HUES6 (cell line): ENCODE measurements at regions not wholly inside any gene's neighbourhood (a gene's known extent, or its start where the extent isn't known, plus 50 kb on each side); places are given as distances from the start of the nearest gene placed in this dataset.
"Not testable (repeated sequence)": the region's sequence is repeated elsewhere in the genome, so short reads cannot be mapped to it uniquely, and the experiment has no call there.

Experiments used
- H3K27ac ChIP-seq: 2 replicates; pipeline ENCODE4 v1.7.0; 2013; ENCODE audit warnings: low read depth, mild to moderate bottlenecking, low read length, inconsistent platforms
- H3K27me3 ChIP-seq: 2 replicates; pipeline ENCODE4 v1.6.1; 2013; ENCODE audit warnings: low read length; ENCODE audit not compliant: control insufficient read depth, insufficient read depth
- H3K36me3 ChIP-seq: 2 replicates; pipeline ENCODE4 v1.6.1; 2013; ENCODE audit warnings: low read length; ENCODE audit not compliant: control insufficient read depth, insufficient read depth
- H3K4me1 ChIP-seq: 2 replicates; pipeline ENCODE4 v1.6.1; 2013; ENCODE audit warnings: low read length; ENCODE audit not compliant: control insufficient read depth, insufficient read depth
- H3K4me3 ChIP-seq: 2 replicates; pipeline ENCODE4 v1.5.1; 2013; ENCODE audit warnings: low read depth, low read length
- H3K9ac ChIP-seq: one replicate; pipeline ENCODE4 v1.6.1; 2013; ENCODE audit warnings: mild to moderate bottlenecking, low read length
- H3K9me3 ChIP-seq: 2 replicates; pipeline ENCODE4 v1.6.1; 2013; ENCODE audit warnings: low read depth, low read length; ENCODE audit not compliant: control insufficient read depth, insufficient read depth

- not testable (repeated sequence) for H3K27ac ChIP-seq
These were observed 1154.5 kb upstream of the ACO1 start for GRCh38 chr9:31229976-31230375.

GRCh38 chr9:31232485-31232884 is 1152.0 kb upstream of the ACO1 start:
- Histone ChIP-seq H3K27me3 (no peaks in the 10 kb centered on the region), H3K4me3 (no peak overlapping the region), H3K27ac (no peak overlapping the region), H3K4me1 (no peaks in the 10 kb centered on the region), H3K36me3 (no peaks in the 10 kb centered on the region; the same call in 1 of the 2 replicates), H3K9me3 (peaks cover 12% of the 10 kb centered on the region), H3K9ac (no peak overlapping the region)

More at GRCh38 chr9:31229976-31230375, 1154.5 kb upstream of the ACO1 start:
- not testable (repeated sequence) for H3K4me3 ChIP-seq, H3K9ac ChIP-seq, H3K36me3 ChIP-seq, H3K27me3 ChIP-seq, H3K4me1 ChIP-seq
- peaks cover 12% of the 10 kb centered on the region for H3K9me3 ChIP-seq

GRCh38 chr9:31236344-31236743 is 1148.1 kb upstream of the ACO1 start:
- Histone ChIP-seq H3K27ac (no peak overlapping the region), H3K4me1 (no peaks in the 10 kb centered on the region), H3K27me3 (no peaks in the 10 kb centered on the region)

GRCh38 chr9:31243386-31243785 is 1141.1 kb upstream of the ACO1 start:
- no peak overlapping the region for H3K27ac ChIP-seq
- no peaks in the 10 kb centered on the region for H3K36me3 ChIP-seq
- no peaks in the 10 kb centered on the region for H3K4me1 ChIP-seq
- no peaks in the 10 kb centered on the region for H3K9me3 ChIP-seq
- H3K9ac ChIP-seq = no peak overlapping the region
- H3K4me3 ChIP-seq = no peak overlapping the region
- no peaks in the 10 kb centered on the region for H3K27me3 ChIP-seq

More at GRCh38 chr9:31236344-31236743, 1148.1 kb upstream of the ACO1 start:
- H3K4me3 ChIP-seq = no peak overlapping the region
- H3K9me3 ChIP-seq = no peaks in the 10 kb centered on the region
- H3K9ac ChIP-seq = no peak overlapping the region
- no peaks in the 10 kb centered on the region for H3K36me3 ChIP-seq

- H3K4me3 ChIP-seq = no peak overlapping the region
- H3K27me3 ChIP-seq = no peaks in the 10 kb centered on the region
- no peak overlapping the region for H3K27ac ChIP-seq
- no peaks in the 10 kb centered on the region for H3K9me3 ChIP-seq
- H3K9ac ChIP-seq = no peak overlapping the region
- H3K36me3 ChIP-seq = no peaks in the 10 kb centered on the region
- no peaks in the 10 kb centered on the region for H3K4me1 ChIP-seq
These were observed 1136.3 kb upstream of the ACO1 start for GRCh38 chr9:31248156-31248555.

GRCh38 chr9:31251386-31251785 is 1133.1 kb upstream of the ACO1 start:
- Histone ChIP-seq H3K9me3 (peaks cover 12% of the 10 kb centered on the region), H3K4me3 (no peak overlapping the region), H3K27ac (no peak overlapping the region), H3K36me3 (no peaks in the 10 kb centered on the region), H3K9ac (no peak overlapping the region), H3K27me3 (no peaks in the 10 kb centered on the region), H3K4me1 (no peaks in the 10 kb centered on the region)

GRCh38 chr9:31253800-31254762 is 1130.4 kb upstream of the ACO1 start:
- H3K27ac ChIP-seq = no peak overlapping the region
- peaks cover 12% of the 10 kb centered on the region for H3K9me3 ChIP-seq
- no peak overlapping the region for H3K4me3 ChIP-seq
- no peak overlapping the region for H3K9ac ChIP-seq
- no peaks in the 10 kb centered on the region for H3K27me3 ChIP-seq
- no peaks in the 10 kb centered on the region for H3K4me1 ChIP-seq
- no peaks in the 10 kb centered on the region for H3K36me3 ChIP-seq

- no peak overlapping the region for H3K9ac ChIP-seq
- no peak overlapping the region for H3K4me3 ChIP-seq
- no peaks in the 10 kb centered on the region for H3K27me3 ChIP-seq
- H3K4me1 ChIP-seq = peaks cover 4% of the 10 kb centered on the region; the same call in 1 of the 2 replicates
- no peaks in the 10 kb centered on the region for H3K36me3 ChIP-seq
- H3K9me3 ChIP-seq = peaks cover 12% of the 10 kb centered on the region
- H3K27ac ChIP-seq = no peak overlapping the region
These were observed 1129.2 kb upstream of the ACO1 start for GRCh38 chr9:31255211-31255610.

GRCh38 chr9:31259824-31260223 is 1124.6 kb upstream of the ACO1 start:
- no peaks in the 10 kb centered on the region for H3K9me3 ChIP-seq
- no peak overlapping the region for H3K4me3 ChIP-seq
- H3K36me3 ChIP-seq = no peaks in the 10 kb centered on the region
- H3K27me3 ChIP-seq = no peaks in the 10 kb centered on the region
- H3K27ac ChIP-seq = no peak overlapping the region
- peaks cover 7% of the 10 kb centered on the region; the same call in 1 of the 2 replicates for H3K4me1 ChIP-seq
- H3K9ac ChIP-seq = no peak overlapping the region

GRCh38 chr9:31272456-31273295 is 1111.8 kb upstream of the ACO1 start:
- Histone ChIP-seq H3K9me3 (no peaks in the 10 kb centered on the region), H3K4me1 (0 out of 2 replicates have a peak, but pooled peaks cover 8% of the 10 kb centered on the region), H3K4me3 (no peak overlapping the region), H3K9ac (no peak overlapping the region), H3K27ac (no peak overlapping the region), H3K27me3 (no peaks in the 10 kb centered on the region), H3K36me3 (no peaks in the 10 kb centered on the region)

GRCh38 chr9:31275419-31275818 is 1109.0 kb upstream of the ACO1 start:
- Histone ChIP-seq H3K9me3 (no peaks in the 10 kb centered on the region), H3K4me3 (no peak overlapping the region), H3K36me3 (no peaks in the 10 kb centered on the region), H3K4me1 (0 out of 2 replicates have a peak, but pooled peaks cover 8% of the 10 kb centered on the region), H3K27ac (no peak overlapping the region), H3K27me3 (no peaks in the 10 kb centered on the region), H3K9ac (no peak overlapping the region)
